AG09319 (cell line): ENCODE measurements at regions not wholly inside any gene's neighbourhood (a gene's known extent, or its start where the extent isn't known, plus 50 kb on each side); places are given as distances from the start of the nearest gene placed in this dataset.

Experiments
- DNase-seq: peaks from one replicate; pipeline ENCODE4 v3.0.0-alpha.2; 2010; ENCODE audit warnings: low read depth; ENCODE audit errors: extremely low read depth
- TF ChIP-seq, protein P1 (sequence below): IDR thresholded peaks from 2 replicates; pipeline ENCODE4 v1.5.1; 2011; ENCODE audit warnings: low read depth, mild to moderate bottlenecking, inconsistent platforms, low read length, moderate library complexity

DNA sequence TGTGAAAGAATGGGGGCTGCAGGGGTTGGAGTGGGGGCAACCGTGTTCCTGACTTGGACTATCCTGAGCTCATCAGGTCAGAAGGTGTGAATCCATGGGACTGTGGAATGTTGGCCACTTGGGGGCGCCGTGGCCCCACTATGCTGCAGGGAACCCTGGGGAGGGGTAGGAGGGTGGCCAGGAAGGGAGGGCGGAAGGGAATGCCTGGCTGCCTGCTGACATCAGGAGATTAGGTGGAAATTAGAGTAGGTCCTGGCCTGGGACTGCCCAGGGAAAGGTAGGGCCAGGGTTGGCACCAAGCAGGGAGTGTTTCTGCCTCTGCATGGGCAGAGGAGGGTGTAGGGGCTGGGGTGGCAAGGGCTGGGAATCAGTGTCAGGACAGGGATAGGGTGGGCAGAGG is 65.8 kb upstream of the PRSS58 start:
- TF ChIP-seq, protein P1, sequence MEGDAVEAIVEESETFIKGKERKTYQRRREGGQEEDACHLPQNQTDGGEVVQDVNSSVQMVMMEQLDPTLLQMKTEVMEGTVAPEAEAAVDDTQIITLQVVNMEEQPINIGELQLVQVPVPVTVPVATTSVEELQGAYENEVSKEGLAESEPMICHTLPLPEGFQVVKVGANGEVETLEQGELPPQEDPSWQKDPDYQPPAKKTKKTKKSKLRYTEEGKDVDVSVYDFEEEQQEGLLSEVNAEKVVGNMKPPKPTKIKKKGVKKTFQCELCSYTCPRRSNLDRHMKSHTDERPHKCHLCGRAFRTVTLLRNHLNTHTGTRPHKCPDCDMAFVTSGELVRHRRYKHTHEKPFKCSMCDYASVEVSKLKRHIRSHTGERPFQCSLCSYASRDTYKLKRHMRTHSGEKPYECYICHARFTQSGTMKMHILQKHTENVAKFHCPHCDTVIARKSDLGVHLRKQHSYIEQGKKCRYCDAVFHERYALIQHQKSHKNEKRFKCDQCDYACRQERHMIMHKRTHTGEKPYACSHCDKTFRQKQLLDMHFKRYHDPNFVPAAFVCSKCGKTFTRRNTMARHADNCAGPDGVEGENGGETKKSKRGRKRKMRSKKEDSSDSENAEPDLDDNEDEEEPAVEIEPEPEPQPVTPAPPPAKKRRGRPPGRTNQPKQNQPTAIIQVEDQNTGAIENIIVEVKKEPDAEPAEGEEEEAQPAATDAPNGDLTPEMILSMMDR = no peak; the same call in none of the 2 replicates
- no peak for DNase-seq

DNA sequence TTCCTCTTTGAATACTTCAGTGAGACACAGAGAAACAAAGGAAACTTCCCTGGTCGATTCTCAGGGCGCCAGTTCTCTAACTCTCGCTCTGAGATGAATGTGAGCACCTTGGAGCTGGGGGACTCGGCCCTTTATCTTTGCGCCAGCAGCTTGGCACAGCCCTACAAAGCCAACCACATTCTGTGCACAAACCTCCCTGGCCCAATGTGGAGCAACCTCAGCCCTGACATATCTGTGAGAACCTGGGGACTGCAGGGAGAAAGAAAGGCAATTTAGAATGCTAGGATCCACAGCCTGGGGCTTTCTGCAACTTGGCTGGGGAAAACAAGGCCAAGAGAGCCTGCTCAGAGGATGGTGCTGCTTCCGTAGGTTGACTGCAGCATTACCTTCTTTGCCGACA is 63.5 kb upstream of the PRSS58 start:
- TF ChIP-seq, protein P1 = no peak
- DNase-seq = no peak

DNA sequence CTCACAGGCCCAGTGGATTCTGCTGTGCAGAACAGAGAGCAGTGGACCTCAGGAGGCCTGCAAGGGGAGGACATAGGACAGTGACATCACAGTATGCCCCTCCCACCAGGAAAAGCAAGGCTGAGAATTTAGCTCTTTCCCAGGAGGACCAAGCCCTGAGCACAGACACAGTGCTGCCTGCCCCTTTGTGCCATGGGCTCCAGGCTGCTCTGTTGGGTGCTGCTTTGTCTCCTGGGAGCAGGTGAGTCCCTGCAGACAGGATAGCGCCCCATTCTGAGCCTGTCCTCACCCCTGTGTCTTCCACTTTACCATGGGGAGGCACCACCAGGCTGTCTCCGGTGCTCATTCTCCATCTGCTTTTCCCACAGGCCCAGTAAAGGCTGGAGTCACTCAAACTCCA is 63.0 kb upstream of the PRSS58 start:
- DNase-seq = no peak

GRCh38 chr7:142319970-142320369 is 62.1 kb upstream of the PRSS58 start:
- no peak for DNase-seq
- TF ChIP-seq, protein P1 = no peak; the same call in 1 of the 2 replicates

More for the DNA sequence above, 63.0 kb upstream of the PRSS58 start:
- TF ChIP-seq, protein P1 = no peak

- no peak for DNase-seq
- TF ChIP-seq, protein P1 = no peak
Observed at GRCh38 chr7:142314281-142314680, 56.4 kb upstream of the PRSS58 start.

- DNase-seq = no peak
- TF ChIP-seq, protein P1 = no peak
Observed at GRCh38 chr7:142313528-142313927, 55.7 kb upstream of the PRSS58 start.

DNA sequence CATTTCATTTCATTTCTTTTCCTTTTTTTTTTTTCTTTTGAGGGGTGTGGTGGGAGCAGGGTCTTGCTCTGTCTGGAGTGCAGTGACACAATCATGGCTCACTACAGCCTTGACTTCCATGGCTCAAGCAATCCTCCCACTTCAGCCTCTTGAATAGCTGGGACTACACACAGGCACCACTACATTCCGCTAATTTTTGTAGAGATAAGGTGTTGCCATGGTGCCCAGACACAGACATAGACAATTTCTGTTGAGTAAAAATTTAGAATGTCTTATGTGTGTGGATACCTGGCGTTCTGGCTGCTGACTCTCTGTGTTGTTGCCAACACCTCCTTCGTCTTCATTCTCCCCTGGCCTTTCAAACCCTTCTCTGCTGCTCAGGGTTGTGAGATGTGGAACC is 54.0 kb upstream of the PRSS58 start:
- no peak for DNase-seq
- TF ChIP-seq, protein P1 = no peak
